ENCODE measurements at regions not wholly inside any gene's neighbourhood (a gene's known extent, or its start where the extent isn't known, plus 50 kb on each side); places are given as distances from the start of the nearest gene placed in this dataset.
"Not testable (repeated sequence)": the region's sequence is repeated elsewhere in the genome, so short reads cannot be mapped to it uniquely, and the experiment has no call there.

- no peaks in the 10 kb centered on the region for H3K9me3 ChIP-seq (ENCODE audit: low read length)
- H4K20me1 ChIP-seq (ENCODE audit: low read length): no peaks in the 10 kb centered on the region
- CTCF ChIA-PET: no interaction called here
- no peaks in the 10 kb centered on the region for H3K4me1 ChIP-seq (ENCODE audit: insufficient read depth, low read length)
- H3F3A ChIP-seq (ENCODE audit: low read length, unreplicated experiment): no peaks in the 10 kb centered on the region
- H3K9me2 ChIP-seq (replicated peaks; ENCODE audit: low read length): no peaks in the 10 kb centered on the region
- H3K79me2 ChIP-seq (ENCODE audit: low read length): no peaks in the 10 kb centered on the region
- H3K27me3 ChIP-seq (ENCODE audit: low read length): no peaks in the 10 kb centered on the region
- no peak overlapping the region for H3K27ac ChIP-seq (ENCODE audit: low read length)
- intact Hi-C loops (cut with micrococcal nuclease): no loop called here
- BruUV-seq (replicated peaks): no TSS peak
- no peak overlapping the region for H3K9ac ChIP-seq (ENCODE audit: low read length)
- no peak overlapping the region for H3K4me2 ChIP-seq (ENCODE audit: low read length)
- no peak for DNase-seq
- TF ChIP-seq EZH2phosphoT487 (IDR thresholded peaks at IDR 0.05; ENCODE audit: borderline replicate concordance, low read length) (no peak), EZH2 (IDR thresholded peaks at IDR 0.05; ENCODE audit: low read length, unreplicated experiment) (no peak), CTCF (conservative IDR thresholded peaks at IDR 0.05; ENCODE audit: low read depth, low read length) (no peak)
- H3K4me3 ChIP-seq (ENCODE audit: low read length): no peak overlapping the region
- no peak for ATAC-seq
- POLR2A ChIA-PET (ENCODE audit: unreplicated experiment): no interaction called here
- no peaks in the 10 kb centered on the region for H3K36me3 ChIP-seq (ENCODE audit: low read depth, low read length)
- no peak overlapping the region for H2AFZ ChIP-seq (ENCODE audit: low read length)
These were observed 1304.4 kb upstream of the ACVR2A start for GRCh38 chr2:146540271-146540932.

GRCh38 chr2:146539739-146540138 lies 1305.1 kb upstream of the ACVR2A start:
- CTCF ChIA-PET; POLR2A ChIA-PET (ENCODE audit: unreplicated experiment); H3K27me3 ChIP-seq (ENCODE audit: low read length); H2AFZ ChIP-seq (ENCODE audit: low read length); H4K20me1 ChIP-seq (ENCODE audit: low read length); intact Hi-C loops (cut with micrococcal nuclease); H3K4me2 ChIP-seq (ENCODE audit: low read length); H3K79me2 ChIP-seq (ENCODE audit: low read length); H3K4me1 ChIP-seq (ENCODE audit: insufficient read depth, low read length); DNase-seq; H3K9me3 ChIP-seq (ENCODE audit: low read length); ATAC-seq; H3F3A ChIP-seq (ENCODE audit: low read length, unreplicated experiment); H3K27ac ChIP-seq (ENCODE audit: low read length); H3K36me3 ChIP-seq (ENCODE audit: low read depth, low read length); H3K4me3 ChIP-seq (ENCODE audit: low read length); H3K9ac ChIP-seq (ENCODE audit: low read length); BruUV-seq (replicated peaks); H3K9me2 ChIP-seq (replicated peaks; ENCODE audit: low read length): not testable (repeated sequence)

GRCh38 chr2:146537477-146537876 lies 1307.4 kb upstream of the ACVR2A start:
- no peak overlapping the region for H3K4me2 ChIP-seq (ENCODE audit: low read length)
- CTCF ChIA-PET: no interaction called here
- TF ChIP-seq EZH2phosphoT487 (IDR thresholded peaks at IDR 0.05; ENCODE audit: borderline replicate concordance, low read length): no peak
- no peak for TF ChIP-seq EZH2 (IDR thresholded peaks at IDR 0.05; ENCODE audit: low read length, unreplicated experiment)

More at GRCh38 chr2:146537477-146537876, 1307.4 kb upstream of the ACVR2A start:
- Histone ChIP-seq H4K20me1 (ENCODE audit: low read length) (no peaks in the 10 kb centered on the region), H3K36me3 (ENCODE audit: low read depth, low read length) (no peaks in the 10 kb centered on the region), H3K4me3 (ENCODE audit: low read length) (no peak overlapping the region), H3K9me3 (ENCODE audit: low read length) (no peaks in the 10 kb centered on the region), H3K9ac (ENCODE audit: low read length) (no peak overlapping the region), H3K79me2 (ENCODE audit: low read length) (no peaks in the 10 kb centered on the region), H3K9me2 (replicated peaks; ENCODE audit: low read length) (no peaks in the 10 kb centered on the region), H3F3A (ENCODE audit: low read length, unreplicated experiment) (no peaks in the 10 kb centered on the region), H2AFZ (ENCODE audit: low read length) (no peak overlapping the region), H3K27ac (ENCODE audit: low read length) (no peak overlapping the region), H3K4me1 (ENCODE audit: insufficient read depth, low read length) (no peaks in the 10 kb centered on the region), H3K27me3 (ENCODE audit: low read length) (no peaks in the 10 kb centered on the region)
- ATAC-seq (no peak), DNase-seq (no peak)
- BruUV-seq (replicated peaks): no TSS peak
- POLR2A ChIA-PET (ENCODE audit: unreplicated experiment): no interaction called here
- intact Hi-C loops (cut with micrococcal nuclease): no loop called here

All from PC-3 (cell line).